ENCODE measurements at regions not wholly inside any gene's neighbourhood (a gene's known extent, or its start where the extent isn't known, plus 50 kb on each side); places are given as distances from the start of the nearest gene placed in this dataset.

- H3K56ac ChIP-seq (ENCODE audit: insufficient read length, low read depth, low read length), result no peak overlapping the region
- H2BK15ac ChIP-seq (ENCODE audit: low read depth, low read length), result no peak overlapping the region
- H2BK20ac ChIP-seq (ENCODE audit: low read depth, low read length, poor library complexity, severe bottlenecking), result no peak overlapping the region
- Mint-ChIP-seq H3K36me3 (ENCODE audit: insufficient read depth in 1 of 3, low read depth in 3 of 3) (peaks cover 0 to 4% (median 1%) of the 10 kb centered on the region in 3 experiments; a peak in 1 of 7 replicates), H3K27ac (no peak overlapping the region), H3K9me3 (peaks cover 43 to 49% of the 10 kb centered on the region in 2 experiments), H3K27me3 (ENCODE audit: low read depth) (no peaks in the 10 kb centered on the region), H3K4me1 (peaks cover 6 to 8% of the 10 kb centered on the region in 2 experiments), H3K4me3 (no peak overlapping the region)
- H2BK120ac ChIP-seq (ENCODE audit: low read depth, low read length, poor library complexity, severe bottlenecking), result no peak overlapping the region
- no peak for TF ChIP-seq CTCF (conservative IDR thresholded peaks at IDR 0.05)
- H3K23ac ChIP-seq (ENCODE audit: insufficient read length, low read depth, low read length), result no peak overlapping the region
- H3K4ac ChIP-seq (ENCODE audit: low read depth, low read length), result no peak overlapping the region
- no peaks in the 10 kb centered on the region for H4K20me1 ChIP-seq (ENCODE audit: control insufficient read depth, insufficient read depth, insufficient read length)
- no peak overlapping the region for H3K9ac ChIP-seq (ENCODE audit: extremely low read depth, insufficient read length, low read length)
- no peaks in the 10 kb centered on the region for H3K23me2 ChIP-seq (ENCODE audit: insufficient read length, low read depth, low read length, poor library complexity, severe bottlenecking)
- no peaks in the 10 kb centered on the region for H3K79me2 ChIP-seq (ENCODE audit: insufficient read depth, low read length)
- H3K27me3 ChIP-seq (ENCODE audit: insufficient read depth, low read length), result no peaks in the 10 kb centered on the region
- no peak overlapping the region for H3K4me2 ChIP-seq (ENCODE audit: insufficient read depth, insufficient read length, low read length)
- no peaks in the 10 kb centered on the region for H3K4me1 ChIP-seq (ENCODE audit: insufficient read depth, low read length)
- H3K27ac ChIP-seq (ENCODE audit: insufficient read length, low read depth, low read length), result no peak overlapping the region
- DNase-seq, result no peak
- no peak overlapping the region for H3K18ac ChIP-seq (ENCODE audit: insufficient read length, low read depth, low read length)
- H4K5ac ChIP-seq (ENCODE audit: insufficient read length, low read depth, low read length), result no peak overlapping the region
- H4K91ac ChIP-seq (ENCODE audit: insufficient read length, low read depth, low read length), result no peak overlapping the region
- peaks cover 17% of the 10 kb centered on the region for H3K9me3 ChIP-seq (ENCODE audit: control insufficient read depth, low read depth, low read length)
- no peak overlapping the region for H2AK5ac ChIP-seq (ENCODE audit: insufficient read length, low read length)
- no peak overlapping the region for H3T11ph ChIP-seq (ENCODE audit: low read length)
- H2AFZ ChIP-seq (ENCODE audit: low read length), result no peak overlapping the region
- no peak overlapping the region for H3K14ac ChIP-seq (ENCODE audit: insufficient read depth, low read length)
- H3K79me1 ChIP-seq (ENCODE audit: insufficient read depth, low read depth, low read length, poor library complexity, severe bottlenecking), result no peaks in the 10 kb centered on the region
- H4K8ac ChIP-seq (replicated peaks; ENCODE audit: insufficient read length, low read depth, low read length), result no peak overlapping the region
- no peak overlapping the region for H2BK12ac ChIP-seq (ENCODE audit: insufficient read length, low read depth, low read length)
- H2BK5ac ChIP-seq (ENCODE audit: insufficient read length, low read length), result no peak overlapping the region
These were observed 120.0 kb upstream of the VAMP7 start for GRCh38 chrX:155761185-155761584.

Data from H9 (cell line).